Keratinocyte (primary cell): ENCODE measurements at regions not wholly inside any gene's neighbourhood (a gene's known extent, or its start where the extent isn't known, plus 50 kb on each side); places are given as distances from the start of the nearest gene placed in this dataset.

Source experiments
- CTCF ChIP-seq, 3 experiments: IDR thresholded peaks in 1 of 3; conservative IDR thresholded peaks in 1 of 3; optimal IDR thresholded peaks in 1 of 3; 2 replicates in 2 of 3; 3 replicates in 1 of 3; pipeline versions ENCODE3 to v1.5.1; 2011; ENCODE audit warnings: low read length in 3 of 3, mild to moderate bottlenecking in 3 of 3, moderate library complexity in 2 of 3, control low read depth in 1 of 3, inconsistent platforms in 1 of 3; ENCODE audit not compliant: insufficient read depth in 2 of 3; ENCODE audit errors: extremely low read depth in 1 of 3
- EZH2 ChIP-seq: IDR thresholded peaks from one replicate; pipeline ENCODE4 v1.6.1; 2012; ENCODE audit warnings: inconsistent platforms, mild to moderate bottlenecking, low read length, moderate library complexity

DNA sequence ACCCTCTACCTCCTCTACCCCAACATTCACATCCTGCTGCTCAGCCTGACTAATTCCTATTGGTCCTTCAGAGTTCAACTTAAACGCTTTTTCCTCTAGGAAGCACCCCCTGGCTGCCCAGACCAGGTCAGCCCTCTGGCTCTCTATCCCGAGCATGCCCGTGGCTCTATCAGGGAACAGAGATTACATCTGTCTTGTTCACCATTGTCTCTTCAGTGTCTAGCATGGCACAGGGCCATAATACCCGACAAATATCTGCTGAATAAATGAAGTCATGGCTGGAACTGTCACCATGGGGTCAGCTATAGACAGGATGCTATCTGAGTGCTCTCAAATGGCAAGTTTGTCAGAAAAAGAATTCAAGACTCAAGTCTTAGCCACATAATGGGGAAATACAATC is 296.9 kb upstream of the CHRNA7 start:
- TF ChIP-seq CTCF (optimal IDR thresholded peaks at IDR 0.05 in 1 of 3, IDR thresholded peaks at IDR 0.05 in 1 of 3, conservative IDR thresholded peaks at IDR 0.05 in 1 of 3; ENCODE audit: extremely low read depth in 1 of 3, insufficient read depth in 2 of 3, low read length in 3 of 3) (no peak), EZH2 (no peak)
